GM23248 (cell line): ENCODE measurements at regions not wholly inside any gene's neighbourhood (a gene's known extent, or its start where the extent isn't known, plus 50 kb on each side); places are given as distances from the start of the nearest gene placed in this dataset.

Experiments
- EZH2 ChIP-seq: fragments of 200-600 bp; sonication (generic); IDR thresholded peaks from 2 replicates; pipeline ENCODE4 v1.6.1; 2018; ENCODE audit warnings: antibody characterized with exemption, mild to moderate bottlenecking; ENCODE audit not compliant: insufficient read depth, poor library complexity, severe bottlenecking
- EZH2phosphoT487 ChIP-seq: fragments of 200-600 bp; sonication (generic); IDR thresholded peaks from 2 replicates; pipeline ENCODE4 v1.6.1; 2018; ENCODE audit warnings: antibody characterized with exemption, moderate library complexity, mild to moderate bottlenecking, low read depth; ENCODE audit not compliant: insufficient read depth

DNA sequence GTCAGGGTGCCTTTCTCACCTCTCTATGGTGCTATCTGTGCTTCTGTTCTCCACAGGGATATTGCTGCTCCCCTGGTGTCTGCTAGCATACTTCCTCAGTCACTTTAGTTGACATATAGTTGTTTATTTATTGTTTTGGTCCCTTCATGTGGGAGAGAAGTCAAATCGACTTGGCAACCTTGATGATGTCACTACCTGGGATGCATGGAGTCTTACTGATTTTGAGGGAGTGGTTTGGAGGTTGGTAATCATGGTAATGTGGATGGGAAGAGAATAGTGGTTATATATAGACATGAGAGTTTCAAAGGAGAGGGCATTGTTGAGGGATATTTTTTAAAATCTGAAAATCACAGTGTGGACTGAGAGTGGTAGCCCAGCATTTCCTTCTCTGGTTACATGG lies 73.6 kb upstream of the FBXO33 start:
- TF ChIP-seq EZH2 (no peak), EZH2phosphoT487 (no peak)
